ENCODE measurements at regions not wholly inside any gene's neighbourhood (a gene's known extent, or its start where the extent isn't known, plus 50 kb on each side); places are given as distances from the start of the nearest gene placed in this dataset.

DNA sequence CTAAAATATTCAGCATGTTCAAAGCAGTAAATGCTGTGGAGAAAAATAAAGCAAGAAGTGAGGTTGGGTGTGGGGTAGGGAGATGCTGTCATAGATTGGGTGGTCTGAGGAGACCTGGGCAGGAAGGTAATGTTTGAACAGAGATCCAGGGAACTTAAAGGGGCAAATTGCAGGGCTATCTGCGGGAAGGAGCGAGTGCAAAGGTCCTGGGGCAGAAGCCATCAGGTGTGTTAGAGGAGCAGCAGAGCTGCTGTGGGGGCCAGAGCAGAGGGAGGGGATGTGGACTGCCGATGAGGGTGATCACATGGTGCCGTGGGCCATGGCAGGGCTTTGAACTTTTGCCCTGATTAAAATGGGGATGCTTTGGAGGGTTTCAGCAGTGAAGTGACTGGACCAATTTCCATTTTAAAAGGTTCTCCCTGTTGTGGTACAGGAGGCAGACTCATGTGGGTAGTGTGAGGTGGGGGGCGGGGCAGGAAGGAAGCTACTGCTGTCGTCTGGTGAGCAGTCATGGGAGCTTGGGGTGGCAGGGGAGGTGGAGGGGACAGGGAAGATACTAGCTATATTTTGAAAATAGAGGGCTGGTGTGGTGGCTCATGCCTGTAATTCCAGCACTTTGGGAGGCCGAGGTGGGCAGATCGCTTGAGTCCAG is 145.0 kb downstream of the AACS start:
- H2BK20ac ChIP-seq (ENCODE audit: low read depth, low read length, poor library complexity, severe bottlenecking): no peak overlapping the region
- no peaks in the 10 kb centered on the region for H3K27me3 ChIP-seq (ENCODE audit: insufficient read depth, low read length)
- no peaks in the 10 kb centered on the region for H4K20me1 ChIP-seq (ENCODE audit: control insufficient read depth, insufficient read depth, insufficient read length)
- H2BK12ac ChIP-seq (ENCODE audit: insufficient read length, low read depth, low read length): no peak overlapping the region
- H4K91ac ChIP-seq (ENCODE audit: insufficient read length, low read depth, low read length): no peak overlapping the region
- no peak overlapping the region for H3K23ac ChIP-seq (ENCODE audit: insufficient read length, low read depth, low read length)
- H3K56ac ChIP-seq (ENCODE audit: insufficient read length, low read depth, low read length): no peak overlapping the region
- H3K4ac ChIP-seq (ENCODE audit: low read depth, low read length): no peak overlapping the region
- no CpG with 5 or more reads among the region's 8 CpGs for WGBS (ENCODE audit: extremely low coverage, insufficient read length, low lambda C conversion rate)
- peaks cover 65% of the 10 kb centered on the region for H3K27me3 Mint-ChIP-seq (ENCODE audit: low read depth)
- no peak overlapping the region for H2AK5ac ChIP-seq (ENCODE audit: insufficient read length, low read length)
- no peak overlapping the region for H3K4me2 ChIP-seq (ENCODE audit: insufficient read depth, insufficient read length, low read length)
- H3K4me3 Mint-ChIP-seq: peak overlapping the region in 1 of 2 experiments; percentile 1; a peak in 1 of 5 replicates
- H2BK15ac ChIP-seq (ENCODE audit: low read depth, low read length): no peak overlapping the region
- H3K36me3 Mint-ChIP-seq (ENCODE audit: insufficient read depth in 1 of 3, low read depth in 3 of 3): peaks cover 0 to 18% (median 5%) of the 10 kb centered on the region in 3 experiments; a peak in 3 of 7 replicates
- H3K9me3 Mint-ChIP-seq: peaks cover 2 to 7% of the 10 kb centered on the region in 2 experiments; a peak in 3 of 5 replicates
- no peak overlapping the region for H3K18ac ChIP-seq (ENCODE audit: insufficient read length, low read depth, low read length)
- H3K4me1 Mint-ChIP-seq: peaks cover 21 to 41% of the 10 kb centered on the region in 2 experiments
- peaks cover 20% of the 10 kb centered on the region; the same call in 1 of the 2 replicates for H3K4me1 ChIP-seq (ENCODE audit: insufficient read depth, low read length)
- no peak overlapping the region for H3K27ac ChIP-seq (ENCODE audit: insufficient read length, low read depth, low read length)
- no peaks in the 10 kb centered on the region for H3K9me3 ChIP-seq (ENCODE audit: control insufficient read depth, low read depth, low read length)
- no peak overlapping the region for H2BK120ac ChIP-seq (ENCODE audit: low read depth, low read length, poor library complexity, severe bottlenecking)
- no peak overlapping the region for H2BK5ac ChIP-seq (ENCODE audit: insufficient read length, low read length)
- H3K79me2 ChIP-seq (ENCODE audit: insufficient read depth, low read length): peaks cover 11% of the 10 kb centered on the region; the same call in 1 of the 2 replicates
- TF ChIP-seq, protein P1, sequence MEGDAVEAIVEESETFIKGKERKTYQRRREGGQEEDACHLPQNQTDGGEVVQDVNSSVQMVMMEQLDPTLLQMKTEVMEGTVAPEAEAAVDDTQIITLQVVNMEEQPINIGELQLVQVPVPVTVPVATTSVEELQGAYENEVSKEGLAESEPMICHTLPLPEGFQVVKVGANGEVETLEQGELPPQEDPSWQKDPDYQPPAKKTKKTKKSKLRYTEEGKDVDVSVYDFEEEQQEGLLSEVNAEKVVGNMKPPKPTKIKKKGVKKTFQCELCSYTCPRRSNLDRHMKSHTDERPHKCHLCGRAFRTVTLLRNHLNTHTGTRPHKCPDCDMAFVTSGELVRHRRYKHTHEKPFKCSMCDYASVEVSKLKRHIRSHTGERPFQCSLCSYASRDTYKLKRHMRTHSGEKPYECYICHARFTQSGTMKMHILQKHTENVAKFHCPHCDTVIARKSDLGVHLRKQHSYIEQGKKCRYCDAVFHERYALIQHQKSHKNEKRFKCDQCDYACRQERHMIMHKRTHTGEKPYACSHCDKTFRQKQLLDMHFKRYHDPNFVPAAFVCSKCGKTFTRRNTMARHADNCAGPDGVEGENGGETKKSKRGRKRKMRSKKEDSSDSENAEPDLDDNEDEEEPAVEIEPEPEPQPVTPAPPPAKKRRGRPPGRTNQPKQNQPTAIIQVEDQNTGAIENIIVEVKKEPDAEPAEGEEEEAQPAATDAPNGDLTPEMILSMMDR (conservative IDR thresholded peaks at IDR 0.05): no peak
- no peak overlapping the region for H3K9ac ChIP-seq (ENCODE audit: extremely low read depth, insufficient read length, low read length)
- no peaks in the 10 kb centered on the region for H3K79me1 ChIP-seq (ENCODE audit: insufficient read depth, low read depth, low read length, poor library complexity, severe bottlenecking)
- no peak overlapping the region for H2AFZ ChIP-seq (ENCODE audit: low read length)
- no peak overlapping the region for H4K8ac ChIP-seq (replicated peaks; ENCODE audit: insufficient read length, low read depth, low read length)
- peaks cover 3% of the 10 kb centered on the region for H3K23me2 ChIP-seq (ENCODE audit: insufficient read length, low read depth, low read length, poor library complexity, severe bottlenecking)
- H3K14ac ChIP-seq (ENCODE audit: insufficient read depth, low read length): no peak overlapping the region
- H3T11ph ChIP-seq (ENCODE audit: low read length): no peak overlapping the region
- no peak overlapping the region for H3K27ac Mint-ChIP-seq
- no peak for DNase-seq
- H4K5ac ChIP-seq (ENCODE audit: insufficient read length, low read depth, low read length): no peak overlapping the region

Data from H9 (cell line).